ENCODE measurements at regions not wholly inside any gene's neighbourhood (a gene's known extent, or its start where the extent isn't known, plus 50 kb on each side); places are given as distances from the start of the nearest gene placed in this dataset.

- TF ChIP-seq KDM1A (IDR thresholded peaks at IDR 0.05; ENCODE audit: low read depth) (no peak), REST (IDR thresholded peaks at IDR 0.05) (no peak), SMC3 (IDR thresholded peaks at IDR 0.05) (no peak)
Measured at GRCh38 chr4:160127211-160127610, 1024.3 kb downstream of the RAPGEF2 start.
